Peyer's patch (tissue), 4 donors: ENCODE measurements at regions not wholly inside any gene's neighbourhood (a gene's known extent, or its start where the extent isn't known, plus 50 kb on each side); places are given as distances from the start of the nearest gene placed in this dataset.

Experiments
- DNase-seq, 3 donors: peaks; one replicate each; pipeline ENCODE4 v3.0.0-alpha.2; 2017 to 2019
- H3K27ac ChIP-seq, 4 donors: fragments of 200-600 bp; sonication (generic); one replicate each; pipeline ENCODE4 v1.5.1; 2016 to 2019
- H3K27me3 ChIP-seq, 2 donors: fragments of 200-600 bp; sonication (generic); one replicate each; pipeline ENCODE4 v1.5.1; 2019
- H3K36me3 ChIP-seq, 3 donors: fragments of 200-600 bp; sonication (generic); one replicate each; pipeline ENCODE4 v1.5.1; 2016 to 2019
- H3K4me1 ChIP-seq, 4 donors: fragments of 200-600 bp; sonication (generic); one replicate each; pipeline ENCODE4 v1.5.1; 2016 to 2019
- H3K4me3 ChIP-seq, 4 donors: fragments of 200-600 bp; sonication (generic); 1 replicate in 3 of 4; 2 replicates in 1 of 4; pipeline ENCODE4 v1.5.1; 2016 to 2019; ENCODE audit warnings: mild to moderate bottlenecking in 1 of 4
- H3K9me3 ChIP-seq, 4 donors: fragments of 200-600 bp; sonication (generic); one replicate each; pipeline ENCODE4 v1.5.1; 2016 to 2019; ENCODE audit warnings: mild to moderate bottlenecking in 1 of 4
- POLR2A ChIP-seq, 2 donors: fragments of 450-650 bp; IDR thresholded peaks; one replicate each; pipeline ENCODE4 v1.5.1; 2017; ENCODE audit warnings: antibody characterized with exemption in 2 of 2, mild to moderate bottlenecking in 2 of 2, moderate library complexity in 2 of 2
- TF ChIP-seq, protein P1 (sequence below), 6 experiments: fragments of 450-650 bp in 4 of 6; fragments of 200-600 bp in 2 of 6; sonication (generic) in 1 of 6; IDR thresholded peaks; one replicate each; pipeline ENCODE4 v1.5.1; 2017 to 2019; ENCODE audit warnings: antibody characterized with exemption in 6 of 6, mild to moderate bottlenecking in 3 of 6, moderate library complexity in 1 of 6

DNA sequence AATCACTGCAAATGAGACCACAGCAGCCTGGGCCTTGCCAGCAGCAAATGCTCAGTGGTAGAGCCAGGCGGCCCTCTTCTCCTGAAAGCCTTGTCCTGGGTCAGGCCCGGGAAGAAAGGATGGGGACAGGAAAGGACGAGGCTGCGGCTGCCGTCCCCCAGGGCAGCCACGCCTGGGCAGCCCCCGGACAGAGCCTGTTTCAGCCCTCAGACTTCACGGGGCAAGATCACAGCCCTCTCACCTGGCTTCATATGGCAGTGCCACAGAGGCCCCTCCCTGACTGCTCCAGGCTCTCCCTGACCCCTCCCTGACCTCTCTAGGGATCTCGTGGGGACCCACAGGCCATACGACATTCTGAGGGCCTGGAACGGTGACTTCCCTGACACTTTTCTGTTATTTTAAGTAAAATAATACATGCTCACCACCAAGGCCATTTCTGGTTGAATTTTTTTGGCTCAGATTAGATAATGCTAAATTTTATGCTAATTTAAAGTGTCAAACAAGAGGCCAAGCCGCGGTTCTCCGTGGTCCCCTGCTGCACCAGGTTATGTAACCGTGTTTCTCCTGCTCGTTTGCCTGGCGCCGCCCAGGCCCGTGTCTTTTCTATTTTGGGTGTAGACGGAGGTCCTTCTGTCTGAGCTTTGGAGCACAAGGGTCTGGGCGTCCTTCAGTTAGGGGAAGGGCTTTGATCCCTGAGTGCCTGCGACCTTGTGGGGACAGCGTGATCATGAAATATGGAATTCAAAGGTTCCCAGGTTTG, 59.9 kb upstream of the BHLHE23 start:
- no peak for TF ChIP-seq POLR2A (IDR thresholded peaks at IDR 0.05)
- TF ChIP-seq, protein P1, sequence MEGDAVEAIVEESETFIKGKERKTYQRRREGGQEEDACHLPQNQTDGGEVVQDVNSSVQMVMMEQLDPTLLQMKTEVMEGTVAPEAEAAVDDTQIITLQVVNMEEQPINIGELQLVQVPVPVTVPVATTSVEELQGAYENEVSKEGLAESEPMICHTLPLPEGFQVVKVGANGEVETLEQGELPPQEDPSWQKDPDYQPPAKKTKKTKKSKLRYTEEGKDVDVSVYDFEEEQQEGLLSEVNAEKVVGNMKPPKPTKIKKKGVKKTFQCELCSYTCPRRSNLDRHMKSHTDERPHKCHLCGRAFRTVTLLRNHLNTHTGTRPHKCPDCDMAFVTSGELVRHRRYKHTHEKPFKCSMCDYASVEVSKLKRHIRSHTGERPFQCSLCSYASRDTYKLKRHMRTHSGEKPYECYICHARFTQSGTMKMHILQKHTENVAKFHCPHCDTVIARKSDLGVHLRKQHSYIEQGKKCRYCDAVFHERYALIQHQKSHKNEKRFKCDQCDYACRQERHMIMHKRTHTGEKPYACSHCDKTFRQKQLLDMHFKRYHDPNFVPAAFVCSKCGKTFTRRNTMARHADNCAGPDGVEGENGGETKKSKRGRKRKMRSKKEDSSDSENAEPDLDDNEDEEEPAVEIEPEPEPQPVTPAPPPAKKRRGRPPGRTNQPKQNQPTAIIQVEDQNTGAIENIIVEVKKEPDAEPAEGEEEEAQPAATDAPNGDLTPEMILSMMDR (IDR thresholded peaks at IDR 0.05), result no peak
- Histone ChIP-seq H3K4me1 (no peaks in the 10 kb centered on the region), H3K4me3 (no peak overlapping the region), H3K36me3 (no peaks in the 10 kb centered on the region), H3K27ac (no peak overlapping the region), H3K27me3 (peaks cover 0 to 9% of the 10 kb centered on the region in 2 donors), H3K9me3 (no peaks in the 10 kb centered on the region)
- DNase-seq, result no peak

- DNase-seq, result peak in 1 of 3 donors; percentile 11
- H3K27ac ChIP-seq, result no peak overlapping the region
- TF ChIP-seq, protein P1 (IDR thresholded peaks at IDR 0.05), result no peak
- no peak for TF ChIP-seq POLR2A (IDR thresholded peaks at IDR 0.05)
- no peaks in the 10 kb centered on the region for H3K4me1 ChIP-seq
- no peaks in the 10 kb centered on the region for H3K9me3 ChIP-seq
- H3K27me3 ChIP-seq, result peaks cover 0 to 2% of the 10 kb centered on the region in 2 donors
- no peaks in the 10 kb centered on the region for H3K36me3 ChIP-seq
- no peak overlapping the region for H3K4me3 ChIP-seq
Observed at GRCh38 chr20:63065911-63066310, 59.1 kb upstream of the BHLHE23 start.

DNA sequence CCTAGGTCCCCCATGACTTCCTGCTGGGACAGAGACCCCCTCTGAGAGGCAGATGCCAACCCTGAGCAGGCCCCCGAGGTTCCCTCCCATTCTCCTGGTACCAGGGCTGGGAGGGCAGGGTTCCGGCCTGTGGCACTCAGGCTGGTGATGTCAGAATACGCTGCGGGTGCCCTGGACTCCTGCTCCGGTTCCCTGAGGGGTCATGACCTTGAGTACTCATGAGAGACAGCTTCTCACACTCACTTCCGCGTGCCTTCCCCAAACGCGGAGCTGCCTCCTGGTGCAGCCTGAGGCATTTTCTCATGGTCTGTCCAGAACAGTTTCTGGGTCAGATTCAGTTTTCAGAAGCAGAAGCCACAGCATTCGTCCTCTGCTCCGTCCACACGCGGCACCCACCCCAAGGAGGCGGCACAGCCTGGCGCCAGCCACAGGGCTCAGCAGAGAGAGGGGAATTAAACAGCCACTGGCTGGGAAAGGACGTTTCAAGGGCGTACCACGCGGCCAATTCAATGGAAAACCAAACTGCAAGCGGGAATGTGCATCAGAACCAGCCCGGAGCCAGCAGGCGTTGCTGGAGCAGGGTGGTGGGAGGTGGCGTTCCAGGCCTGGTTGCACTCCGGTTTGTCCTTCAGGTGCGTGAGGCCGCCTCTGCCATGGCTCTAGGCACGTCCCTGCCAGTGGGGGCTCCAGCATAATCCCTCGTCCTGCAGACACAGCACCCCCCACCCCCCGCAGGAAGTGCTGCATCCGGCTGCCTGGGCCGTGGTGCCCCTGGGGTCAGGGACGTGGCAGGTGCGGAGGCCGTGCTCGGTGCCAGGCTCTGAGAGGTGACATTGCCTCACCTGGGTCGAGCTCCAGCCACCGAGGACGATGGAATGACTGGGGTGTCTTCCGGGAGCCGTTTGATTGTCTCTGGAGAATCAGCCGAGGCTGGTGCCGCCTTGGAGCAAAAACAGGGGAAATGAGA, 58.3 kb upstream of the BHLHE23 start:
- no peak overlapping the region for H3K4me3 ChIP-seq
- no peaks in the 10 kb centered on the region for H3K4me1 ChIP-seq
- no peaks in the 10 kb centered on the region for H3K27me3 ChIP-seq
- no peaks in the 10 kb centered on the region for H3K36me3 ChIP-seq
- TF ChIP-seq, protein P1 (IDR thresholded peaks at IDR 0.05), result no peak
- no peak for TF ChIP-seq POLR2A (IDR thresholded peaks at IDR 0.05)
- DNase-seq, result peak in 2 of 3 donors; percentile 25 to 27
- H3K27ac ChIP-seq, result no peak overlapping the region
- H3K9me3 ChIP-seq, result no peaks in the 10 kb centered on the region

GRCh38 chr20:63064310-63064709, 57.5 kb upstream of the BHLHE23 start:
- H3K4me3 ChIP-seq, result no peak overlapping the region
- peak in 2 of 3 donors; percentile 26 to 37 for DNase-seq
- H3K9me3 ChIP-seq, result no peaks in the 10 kb centered on the region
- no peak overlapping the region for H3K27ac ChIP-seq
- H3K27me3 ChIP-seq, result no peaks in the 10 kb centered on the region
- TF ChIP-seq POLR2A (IDR thresholded peaks at IDR 0.05), result no peak
- TF ChIP-seq, protein P1 (IDR thresholded peaks at IDR 0.05), result no peak
- no peaks in the 10 kb centered on the region for H3K36me3 ChIP-seq
- H3K4me1 ChIP-seq, result no peaks in the 10 kb centered on the region

DNA sequence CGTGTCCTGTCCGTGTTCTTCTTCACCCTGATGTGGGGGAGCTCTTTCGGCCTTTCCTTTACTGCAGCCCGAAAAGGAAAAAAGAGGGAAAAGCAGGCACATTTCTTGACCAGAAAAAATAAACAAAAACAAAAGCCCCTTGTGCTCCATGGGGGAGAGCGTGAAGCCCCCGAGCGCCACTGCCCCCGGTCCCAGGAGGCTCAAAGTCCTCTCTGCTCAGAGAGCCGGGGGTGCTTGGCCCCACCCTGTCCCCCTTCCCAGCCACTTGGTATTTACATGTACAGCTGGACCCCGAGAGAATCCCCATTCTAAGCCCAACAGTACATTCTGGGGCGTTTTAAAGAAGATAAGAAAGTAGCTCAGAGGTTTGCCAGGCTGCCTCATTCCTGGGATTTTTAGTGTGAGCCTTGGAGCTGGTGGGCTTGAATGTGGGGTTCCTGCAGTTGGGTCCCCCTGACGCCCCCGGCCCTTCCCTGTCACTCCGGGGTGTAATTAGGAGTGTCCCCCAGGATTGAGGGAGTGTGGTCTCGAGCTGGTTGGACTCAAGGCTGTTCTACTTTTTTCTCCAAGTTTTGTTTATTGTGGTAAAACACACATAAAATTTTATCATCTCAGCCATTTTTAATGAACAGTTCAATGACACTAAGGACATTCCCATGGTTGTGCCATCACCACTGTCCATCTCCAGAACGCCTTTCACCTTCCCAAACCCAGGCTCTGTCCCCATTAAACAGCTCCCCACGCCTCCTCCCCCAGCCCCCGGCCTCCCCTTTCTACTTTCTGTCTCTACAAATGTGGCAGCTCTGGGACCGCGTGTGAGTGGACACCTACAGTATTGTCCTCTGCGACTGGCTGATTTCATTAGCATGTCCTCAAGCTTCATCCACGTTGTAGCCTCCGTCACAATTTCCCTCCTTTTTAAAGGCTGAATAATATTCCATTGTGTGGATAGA, 55.7 kb upstream of the BHLHE23 start:
- TF ChIP-seq, protein P1 (IDR thresholded peaks at IDR 0.05), result no peak
- no peak for TF ChIP-seq POLR2A (IDR thresholded peaks at IDR 0.05)
- DNase-seq, result peak in 2 of 3 donors; percentile 9 to 38
- H3K27ac ChIP-seq, result no peak overlapping the region
- H3K4me3 ChIP-seq, result no peak overlapping the region
- no peaks in the 10 kb centered on the region for H3K4me1 ChIP-seq
- H3K36me3 ChIP-seq, result no peaks in the 10 kb centered on the region
- no peaks in the 10 kb centered on the region for H3K27me3 ChIP-seq
- H3K9me3 ChIP-seq, result no peaks in the 10 kb centered on the region
